HPDE6-E6E7 (cell line): ENCODE measurements at regions not wholly inside any gene's neighbourhood (a gene's known extent, or its start where the extent isn't known, plus 50 kb on each side); places are given as distances from the start of the nearest gene placed in this dataset.

Experiments
- DNase-seq: peaks from one replicate; pipeline ENCODE4 v3.0.0; 2011; ENCODE audit warnings: missing footprints; ENCODE audit errors: extremely low spot score

DNA sequence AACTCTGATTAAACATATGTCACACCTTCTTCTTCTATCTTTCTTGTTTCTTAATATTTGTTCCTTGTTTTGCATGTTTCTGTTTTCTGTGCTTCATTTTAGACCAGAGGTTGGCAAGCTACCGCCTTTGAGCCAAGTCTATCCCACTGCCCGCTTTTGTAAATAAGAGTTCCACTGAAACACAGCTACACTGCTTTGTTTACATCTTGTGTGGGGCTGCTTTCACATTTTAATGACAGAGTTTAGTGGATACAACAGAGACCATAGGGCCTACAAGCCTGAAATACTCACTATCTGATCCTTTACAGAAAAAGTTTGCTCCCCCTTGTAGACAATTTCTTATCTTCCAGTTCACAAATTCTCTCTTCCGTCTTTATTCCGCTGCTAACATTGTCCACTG is 109.4 kb upstream of the SPACA1 start:
- no peak for DNase-seq

DNA sequence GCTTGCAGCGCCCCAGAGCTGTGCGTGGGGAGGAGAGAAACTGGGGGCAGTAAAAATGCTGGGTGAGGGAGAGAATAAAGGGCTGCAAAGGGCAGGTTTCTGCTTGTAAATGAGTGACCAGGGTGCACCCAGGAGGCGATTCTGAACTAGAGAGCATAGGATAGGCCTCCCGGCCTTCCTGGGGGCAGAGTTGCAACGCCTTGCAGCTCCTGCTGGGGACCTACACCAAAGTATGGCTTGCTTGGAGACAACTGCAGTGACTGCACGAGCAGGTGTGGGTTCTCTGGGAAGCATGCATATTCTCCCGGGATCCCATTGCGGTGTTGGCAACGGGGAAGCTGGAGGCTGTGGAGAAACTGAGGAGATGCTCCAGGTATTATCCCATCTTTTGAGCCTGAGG is 111.6 kb upstream of the SPACA1 start:
- no peak for DNase-seq

DNA sequence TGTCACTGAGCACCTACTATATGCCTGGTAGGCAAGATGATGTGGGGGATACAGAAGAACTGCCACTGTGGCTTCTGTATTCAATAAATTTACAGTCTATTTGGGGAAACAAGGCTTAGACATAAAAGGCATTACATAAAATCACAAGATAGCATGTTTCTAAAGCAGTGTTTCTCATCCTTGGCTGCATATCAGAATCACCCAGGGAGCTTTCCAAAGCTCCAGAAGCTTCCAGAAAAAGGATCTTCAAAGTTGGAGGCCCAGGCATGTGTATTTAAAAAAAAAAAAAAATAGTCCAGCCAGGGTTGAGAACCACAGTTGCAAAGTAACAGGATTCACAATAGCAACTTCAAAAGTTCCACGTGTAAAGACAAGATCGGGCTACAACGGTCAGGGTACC is 112.4 kb upstream of the SPACA1 start:
- no peak for DNase-seq

DNA sequence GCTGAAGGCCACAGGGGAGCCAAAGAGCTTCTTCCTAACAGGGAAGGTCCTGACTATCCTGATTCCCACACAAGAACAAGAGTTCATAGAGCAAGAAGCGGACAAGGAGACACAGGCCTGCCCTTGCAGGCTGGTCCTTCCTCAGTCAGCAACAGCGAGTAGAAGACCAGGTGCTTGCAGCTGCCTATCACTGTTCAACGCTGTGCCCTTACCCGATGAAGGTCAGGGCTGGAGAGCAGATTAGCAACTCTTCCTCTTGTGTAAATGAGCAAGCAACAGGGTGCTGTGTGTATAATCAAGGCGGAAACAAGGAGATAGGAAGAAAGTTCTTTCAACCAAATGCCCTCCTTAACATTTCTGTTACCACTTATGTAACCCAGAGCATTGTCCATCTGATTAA is 115.3 kb upstream of the SPACA1 start:
- no peak for DNase-seq

DNA sequence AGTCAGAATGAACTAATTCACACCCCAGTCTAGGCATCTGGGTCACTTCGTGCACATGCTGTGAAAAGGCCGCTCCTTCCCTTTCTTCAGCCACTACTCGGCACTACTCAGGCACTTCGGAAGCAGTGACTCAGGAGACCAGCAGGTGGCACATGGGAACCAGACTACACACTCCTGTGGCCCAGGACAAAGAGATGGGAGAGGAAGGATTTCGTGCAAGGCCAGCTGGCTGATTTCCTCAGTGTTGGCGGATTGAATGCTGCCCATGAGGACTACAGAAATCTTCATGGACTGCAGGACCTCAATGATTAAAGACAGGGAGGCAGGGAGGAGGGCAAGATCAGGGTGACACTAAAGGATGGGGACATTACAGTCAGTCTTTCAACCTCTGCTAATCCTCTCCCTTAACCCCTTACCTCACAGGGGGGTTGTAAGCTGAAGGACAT is 117.8 kb upstream of the SPACA1 start:
- peak; percentile 88 for DNase-seq

DNA sequence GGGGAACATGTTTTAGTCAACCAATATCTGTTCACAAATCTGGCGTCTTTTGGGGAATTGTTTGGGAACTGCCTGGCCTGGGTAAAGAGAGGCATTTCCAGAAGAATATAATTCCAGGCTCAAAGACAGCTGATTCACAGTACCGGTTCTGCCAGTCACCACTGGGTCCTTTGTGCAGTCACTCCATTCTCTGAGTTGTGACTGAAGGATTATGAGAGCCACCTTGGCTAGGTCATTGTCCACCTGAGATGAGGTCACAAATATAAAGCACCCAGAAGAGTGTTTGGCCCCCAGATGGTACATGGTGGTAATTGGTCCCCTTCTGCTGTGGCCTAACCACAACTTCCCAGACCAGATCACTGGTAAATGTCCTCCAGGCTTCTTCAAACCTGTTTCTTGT is 121.0 kb upstream of the SPACA1 start:
- DNase-seq, result no peak

DNA sequence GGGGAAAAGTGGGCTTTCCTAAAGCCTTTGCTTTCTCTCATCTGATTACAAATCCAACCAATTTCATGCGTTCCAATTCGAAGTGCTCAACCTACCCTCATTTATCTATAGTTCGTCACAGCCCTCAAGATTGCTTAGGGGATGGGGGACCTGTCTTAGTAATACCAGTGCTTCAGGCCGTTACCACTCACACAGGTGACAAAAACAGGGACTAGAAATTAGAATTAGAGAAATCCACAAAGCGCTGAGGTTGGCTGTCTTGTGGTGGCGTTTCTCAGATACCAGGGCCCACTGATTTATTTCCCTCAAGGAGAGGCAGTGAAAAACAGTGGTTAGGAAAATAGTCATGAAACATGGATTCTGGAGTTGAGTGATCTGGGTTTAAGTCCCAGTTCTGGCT is 121.6 kb upstream of the SPACA1 start:
- DNase-seq, result no peak

DNA sequence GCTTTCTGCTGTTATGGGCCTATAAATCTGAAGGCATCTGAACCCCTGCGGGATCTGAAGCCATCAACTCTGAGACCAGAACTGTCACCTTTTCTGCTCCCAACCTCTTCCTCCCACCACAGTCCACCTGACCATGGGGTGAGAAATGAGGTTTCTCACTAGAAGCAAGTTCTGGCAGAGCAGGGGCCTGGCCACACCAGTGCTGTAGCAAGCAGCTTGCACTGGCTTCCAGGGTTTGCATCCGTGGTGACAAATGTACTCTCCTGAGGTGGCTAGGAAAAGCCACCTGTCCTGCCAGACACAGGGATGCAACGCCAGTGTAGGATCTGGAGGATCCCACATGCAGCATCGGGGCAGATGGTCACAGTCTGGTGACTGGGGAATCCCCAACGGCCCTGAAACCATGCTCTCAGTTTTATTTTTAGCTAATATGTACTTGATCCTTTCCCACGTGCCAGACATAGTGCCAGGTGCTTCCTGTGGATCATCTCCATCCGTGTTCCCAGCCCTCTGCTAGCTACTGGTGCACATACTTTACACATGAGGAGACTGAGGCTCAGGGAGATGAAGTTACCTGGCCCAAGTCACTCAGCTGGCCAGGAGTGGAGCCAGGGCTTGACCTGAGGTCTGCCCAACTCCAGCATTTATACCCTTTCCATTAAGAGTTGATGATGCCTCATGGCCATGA is 122.1 kb upstream of the SPACA1 start:
- no peak for DNase-seq

DNA sequence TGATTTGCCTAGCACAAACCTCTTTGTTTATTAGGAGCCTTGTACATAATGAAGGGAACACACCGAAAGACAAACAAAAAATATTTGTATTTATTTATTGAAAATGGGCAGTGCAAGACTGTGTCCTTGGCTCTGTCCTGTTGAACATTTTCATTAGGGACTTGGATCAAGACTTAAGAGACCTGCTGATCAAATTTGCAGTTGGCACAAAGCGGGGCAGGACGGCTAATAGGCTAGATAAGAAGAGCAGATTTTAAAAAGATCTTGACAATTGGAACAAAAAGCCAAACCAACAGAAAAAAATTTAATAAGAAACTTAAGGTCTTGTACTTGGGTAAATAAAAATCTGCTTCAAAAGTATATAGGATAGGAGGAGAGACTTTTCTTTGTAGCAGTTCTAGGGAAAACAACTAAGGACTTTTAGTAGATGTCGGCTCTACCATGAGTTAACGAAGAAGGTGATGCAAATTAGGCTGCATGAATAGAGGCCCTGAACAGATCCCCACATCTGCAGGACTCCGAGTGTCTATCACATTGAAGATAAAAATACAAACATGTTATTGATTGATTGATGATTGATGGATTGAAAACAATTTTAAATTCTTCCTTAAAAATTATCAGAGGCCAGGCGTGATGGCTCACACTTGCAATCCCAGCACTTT is 124.1 kb upstream of the SPACA1 start:
- no peak for DNase-seq

DNA sequence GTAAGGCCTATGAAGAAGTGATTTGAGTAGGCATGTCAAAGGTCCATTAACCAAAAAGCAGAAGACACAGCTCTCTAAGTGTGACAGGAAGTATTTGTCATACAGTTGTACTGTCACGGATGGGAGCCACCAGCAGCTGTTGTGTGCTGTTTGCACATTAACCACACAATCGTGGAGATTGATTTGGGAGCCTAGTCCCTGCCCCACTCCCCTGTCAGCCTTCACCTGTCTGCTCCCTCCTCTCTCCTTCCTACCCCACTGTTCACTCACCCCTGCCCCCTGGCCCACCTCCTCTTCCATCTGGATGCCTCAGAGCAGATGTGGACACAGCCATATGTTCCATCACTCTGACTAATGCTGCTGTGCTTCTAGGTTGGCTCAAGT is 124.7 kb upstream of the SPACA1 start:
- no peak for DNase-seq

DNA sequence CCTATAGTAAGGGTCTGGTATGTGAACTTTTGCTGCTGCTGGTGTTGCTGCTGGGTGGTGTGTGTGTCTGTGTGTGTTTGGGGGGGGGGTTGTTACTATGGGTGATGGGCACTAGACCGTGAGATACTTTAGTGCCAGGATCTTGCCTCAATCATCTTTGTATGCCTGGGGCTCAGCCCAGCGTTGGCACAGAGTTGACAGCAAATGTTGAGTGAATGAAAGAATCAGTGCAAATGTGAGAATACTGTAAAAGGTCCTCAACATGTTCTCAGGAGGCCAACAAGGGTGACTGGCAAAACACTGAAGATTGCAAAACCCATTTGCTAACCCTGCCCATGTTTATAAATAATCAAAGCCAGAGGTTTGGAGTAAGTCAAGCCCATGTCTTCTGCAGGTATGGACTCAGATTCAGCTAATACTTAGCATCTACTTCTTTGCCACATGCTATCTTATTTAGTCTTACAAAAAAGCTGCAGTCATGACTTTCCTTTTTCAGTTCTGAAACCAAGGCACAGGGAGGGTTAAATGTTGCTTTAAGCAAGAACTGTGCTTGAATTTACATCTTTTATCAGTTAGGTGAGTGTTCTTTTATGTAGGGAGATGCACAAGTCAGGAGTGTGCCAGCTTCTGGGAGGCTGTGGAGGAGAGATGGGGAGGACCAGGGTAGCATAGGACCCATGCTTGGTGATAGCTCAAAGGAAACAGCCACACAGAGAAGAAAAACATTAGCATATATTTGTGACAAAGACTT is 125.3 kb upstream of the SPACA1 start:
- no peak for DNase-seq

DNA sequence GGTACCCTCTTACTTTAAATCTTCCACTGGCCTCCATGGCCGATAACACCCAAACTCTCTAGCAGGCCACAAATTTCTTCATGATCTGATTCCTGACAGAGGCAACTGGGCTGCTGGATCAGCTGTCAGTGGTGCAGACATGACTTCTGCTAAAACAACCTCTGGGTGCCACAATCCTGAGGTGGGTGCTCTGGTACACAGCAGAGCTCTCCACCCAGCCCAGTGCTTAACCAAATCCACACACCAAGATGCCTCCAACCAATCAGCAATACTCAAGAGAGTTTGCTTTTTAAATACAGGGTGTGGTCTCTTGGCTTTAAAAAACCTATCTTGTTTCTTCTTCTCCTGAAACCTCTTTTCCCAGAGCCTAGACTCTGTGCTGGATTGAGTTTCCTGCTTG is 126.6 kb upstream of the SPACA1 start:
- DNase-seq, result no peak

DNA sequence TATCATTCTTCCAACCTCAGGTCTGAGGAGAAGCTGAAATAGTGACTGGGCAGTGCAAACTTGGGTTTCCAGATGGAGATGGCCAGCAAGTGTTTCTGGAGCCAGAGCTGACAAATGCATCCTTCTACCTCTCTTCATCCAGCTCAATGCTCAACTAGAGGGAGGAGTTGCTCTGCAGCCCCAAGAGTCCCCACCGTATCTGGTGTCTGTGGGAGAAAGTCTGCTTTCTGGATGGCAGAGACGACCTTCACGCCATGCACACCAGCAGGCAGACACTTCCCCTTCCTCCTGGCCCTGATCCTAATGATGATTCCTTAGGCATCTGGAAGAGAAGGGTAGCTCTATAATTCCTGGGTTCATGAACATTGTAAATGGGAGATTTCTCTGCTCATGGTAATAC is 127.4 kb upstream of the SPACA1 start:
- DNase-seq, result no peak

DNA sequence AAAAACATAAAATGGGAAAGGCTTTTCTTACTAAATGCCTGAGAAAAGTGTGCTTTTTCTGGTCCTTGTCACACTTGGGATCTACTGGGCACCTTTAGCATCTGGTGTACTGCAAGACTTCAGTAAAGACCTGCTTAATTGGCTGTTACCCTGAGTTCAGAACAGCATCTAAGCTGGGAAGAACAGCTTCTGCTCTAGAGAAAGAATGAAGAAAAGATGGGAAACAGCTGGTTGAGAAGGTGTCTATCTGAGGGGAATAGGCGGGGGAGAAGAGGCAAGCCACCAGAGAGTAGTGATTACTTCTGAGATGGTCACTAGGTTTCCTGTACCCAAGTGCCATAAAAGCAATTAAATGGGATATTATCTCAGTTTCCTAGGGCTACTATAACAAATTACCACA is 128.2 kb upstream of the SPACA1 start:
- DNase-seq, result no peak

DNA sequence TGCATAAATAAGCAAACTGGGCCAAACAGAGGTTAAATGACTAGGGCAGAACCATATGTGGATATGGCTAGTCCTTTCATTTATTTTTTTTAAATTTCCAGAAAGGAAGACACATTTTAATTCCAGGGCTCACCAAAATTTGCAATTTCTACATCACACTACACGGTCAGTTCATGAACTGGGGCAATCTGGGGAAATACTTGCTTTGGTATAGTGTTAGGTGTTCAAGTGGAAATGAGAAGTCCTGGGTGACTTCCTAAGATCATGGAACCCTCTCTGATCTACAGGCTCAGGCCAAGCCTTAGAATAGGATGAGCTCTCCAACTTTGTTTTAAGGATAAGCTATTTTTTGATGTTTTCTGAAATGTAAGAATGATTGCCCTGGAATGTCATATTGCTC is 128.6 kb upstream of the SPACA1 start:
- DNase-seq, result no peak

DNA sequence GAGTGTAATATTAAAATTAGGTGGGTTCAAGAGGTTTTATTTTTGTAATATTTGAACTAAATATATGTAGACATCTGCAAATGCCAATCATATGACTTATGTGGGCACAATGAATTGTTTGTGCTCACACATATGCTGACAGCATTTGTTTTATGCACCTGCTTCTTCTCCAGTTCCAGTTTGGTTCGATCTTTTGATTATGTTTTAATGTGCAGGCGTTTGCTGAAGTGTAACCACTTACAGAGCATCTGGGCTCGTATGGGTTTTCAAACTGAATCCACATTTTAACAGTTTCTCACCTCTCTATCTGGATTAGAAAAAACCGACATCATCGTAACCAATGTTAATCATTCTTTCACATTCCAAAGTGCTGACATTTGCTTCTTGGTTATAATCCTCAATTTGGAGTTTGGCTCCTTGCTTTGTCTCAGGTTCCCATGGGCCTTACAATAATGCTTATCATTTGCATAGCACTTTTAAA is 129.1 kb upstream of the SPACA1 start:
- DNase-seq, result no peak

DNA sequence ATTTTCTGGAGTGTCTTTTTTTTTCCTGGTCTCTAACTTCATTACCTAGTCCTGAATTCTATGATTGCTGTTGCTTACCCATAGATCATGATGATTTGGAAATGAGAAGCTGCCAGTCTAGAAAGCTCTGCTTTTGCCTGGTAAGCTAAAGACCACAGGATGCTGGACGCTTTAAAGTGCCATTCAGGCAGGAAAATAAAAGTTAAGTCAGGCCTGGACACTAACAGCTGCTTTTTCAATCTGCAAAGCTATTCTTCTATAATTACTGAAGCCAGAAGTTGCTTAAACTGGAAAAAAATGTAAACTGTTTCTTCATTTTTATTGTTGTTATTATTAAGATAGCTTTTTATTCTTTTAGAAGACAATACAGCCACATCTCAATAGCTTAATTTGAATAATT is 129.8 kb upstream of the SPACA1 start:
- DNase-seq, result no peak

DNA sequence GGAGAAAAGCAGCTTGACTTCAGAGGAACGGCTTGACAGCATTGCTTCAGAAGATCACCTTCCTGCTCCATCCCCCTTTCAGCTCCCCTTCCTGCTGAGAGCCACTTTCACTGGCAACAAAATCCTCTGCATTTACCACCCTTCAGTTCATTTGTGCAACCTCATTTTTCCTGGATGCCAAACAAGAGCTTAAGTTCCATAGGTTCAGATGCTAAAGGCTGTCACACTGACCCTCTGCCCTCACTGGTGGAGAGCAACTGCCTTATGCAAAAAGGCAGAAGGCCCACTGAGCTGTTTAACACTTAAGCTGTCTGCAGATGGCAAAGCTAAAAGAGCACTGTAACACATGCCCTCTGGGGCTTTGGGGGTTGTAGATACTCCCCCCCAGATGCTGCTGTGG is 131.2 kb upstream of the SPACA1 start:
- DNase-seq, result no peak

DNA sequence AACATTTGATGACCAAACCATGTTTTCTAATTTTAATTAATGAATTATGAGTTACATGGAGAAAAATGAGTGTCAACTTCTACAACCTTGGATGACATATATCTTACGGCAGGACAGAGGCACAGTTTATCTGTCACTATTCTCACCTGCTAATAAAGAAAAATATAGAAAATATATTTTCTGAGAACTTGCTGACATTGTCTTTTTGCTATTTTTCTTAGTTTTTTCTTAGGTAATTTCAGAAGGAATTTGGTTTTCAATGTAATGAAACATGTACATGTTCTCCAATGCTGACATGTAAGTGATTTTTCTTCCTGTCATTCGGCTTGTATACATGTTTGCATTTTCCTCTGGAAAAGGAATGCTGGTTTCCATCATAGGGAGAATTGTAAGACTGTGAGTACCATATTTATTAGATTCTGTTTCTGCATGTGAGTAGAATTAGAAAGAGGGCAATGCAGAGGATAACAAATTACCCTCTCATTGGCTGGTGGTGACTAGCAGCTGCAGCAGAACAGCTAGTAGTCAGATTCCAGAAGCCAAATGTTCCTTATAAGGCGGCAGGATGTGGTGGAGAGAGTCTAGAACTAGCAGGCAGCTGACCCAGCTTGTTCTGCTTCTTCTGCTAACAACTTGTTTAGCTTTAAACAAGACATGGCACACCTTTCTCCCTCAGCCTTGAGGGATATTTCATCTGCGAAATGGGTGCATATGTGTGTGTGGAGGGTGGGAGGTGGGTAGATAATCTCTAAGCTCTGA is 132.8 kb upstream of the SPACA1 start:
- no peak for DNase-seq

DNA sequence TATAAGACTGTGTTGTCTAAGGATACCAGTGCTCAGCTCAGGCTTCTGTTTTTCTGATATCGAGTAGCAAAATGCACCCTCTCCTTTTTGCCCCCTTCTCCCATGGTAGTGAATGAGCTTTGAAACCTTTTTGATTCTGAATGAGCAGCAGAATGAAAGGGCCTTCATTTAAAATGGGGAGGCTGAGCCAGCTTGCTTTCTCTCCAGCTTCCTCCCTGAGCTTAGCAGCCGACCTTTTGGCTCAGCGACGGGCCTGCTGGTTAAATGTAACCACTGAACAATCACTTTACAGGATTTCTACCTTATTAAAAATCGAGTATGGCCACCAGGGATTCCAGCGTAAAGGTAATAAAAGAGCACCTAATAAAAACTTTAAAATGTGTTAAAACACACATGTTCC is 133.7 kb upstream of the SPACA1 start:
- DNase-seq, result no peak

DNA sequence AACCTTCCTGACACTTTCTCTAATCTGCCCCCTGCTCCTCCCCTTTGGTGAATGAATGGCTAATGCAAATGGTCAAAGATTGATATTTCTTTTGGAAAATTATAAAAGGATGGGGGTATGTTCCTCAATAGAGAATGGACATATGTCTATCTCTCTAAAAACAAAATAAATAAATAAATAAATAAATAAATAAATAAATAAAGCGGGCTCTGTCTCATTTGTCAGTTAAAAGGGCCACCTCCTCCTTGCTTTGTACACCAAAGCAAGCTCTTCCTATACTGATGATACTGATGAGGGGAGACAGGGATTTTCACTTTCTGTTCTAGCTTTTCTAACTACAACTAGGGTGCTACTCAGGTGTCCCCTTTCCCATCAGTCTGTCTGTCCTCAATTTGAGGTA is 135.5 kb upstream of the SPACA1 start:
- DNase-seq, result no peak

DNA sequence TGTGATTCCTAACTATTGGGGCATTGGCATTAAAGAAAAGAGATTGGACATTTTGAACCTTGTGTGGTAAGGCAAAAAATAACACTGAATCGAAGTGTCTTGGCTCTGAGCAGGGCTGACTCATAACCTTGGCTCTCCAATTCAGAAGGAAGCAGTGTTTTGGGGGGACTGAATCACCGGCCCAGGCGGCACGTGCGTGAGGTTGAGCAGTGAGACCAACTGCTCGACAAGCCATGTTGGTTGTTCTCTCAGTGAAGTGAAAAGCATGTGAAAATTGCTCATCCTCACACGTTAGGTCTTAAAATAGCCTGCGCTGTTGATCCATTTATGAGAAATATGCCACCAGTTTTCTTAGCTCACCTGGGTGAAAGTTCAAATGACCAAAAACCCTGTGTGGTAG is 137.8 kb upstream of the SPACA1 start:
- DNase-seq, result peak; percentile 37
